GM19023 (cell line): ENCODE measurements at regions not wholly inside any gene's neighbourhood (a gene's known extent, or its start where the extent isn't known, plus 50 kb on each side); places are given as distances from the start of the nearest gene placed in this dataset.
A peak's percentile ranks its signal among the peaks of the same experiment; 100 is the strongest.
"Not testable (repeated sequence)": the region's sequence is repeated elsewhere in the genome, so short reads cannot be mapped to it uniquely, and the experiment has no call there.

ENCODE experiments used
- ATAC-seq: cut with Tn5 transposase; IDR thresholded peaks from one replicate; pipeline ENCODE4 v1.9.1; 2021; ENCODE audit warnings: mild to moderate bottlenecking, moderate library complexity; ENCODE audit not compliant: unreplicated experiment

GRCh38 chr1:173300061-173301044 is 93.2 kb upstream of the TNFSF4 start:
- no peak for ATAC-seq

- ATAC-seq, result no peak
Measured at GRCh38 chr1:173301507-173301906, 94.4 kb upstream of the TNFSF4 start.

GRCh38 chr1:173302366-173302765 is 95.2 kb upstream of the TNFSF4 start:
- ATAC-seq, result no peak

GRCh38 chr1:173302890-173303829 is 96.0 kb upstream of the TNFSF4 start:
- ATAC-seq, result no peak

GRCh38 chr1:173303984-173304383 is 96.9 kb upstream of the TNFSF4 start:
- ATAC-seq, result no peak

GRCh38 chr1:173304529-173305227 is 97.5 kb upstream of the TNFSF4 start:
- ATAC-seq, result no peak

- no peak for ATAC-seq
Measured at GRCh38 chr1:173307845-173308244, 100.7 kb upstream of the TNFSF4 start.

- no peak for ATAC-seq
Measured at GRCh38 chr1:173314656-173315055, 107.5 kb upstream of the TNFSF4 start.

- ATAC-seq, result no peak
Measured at GRCh38 chr1:173315296-173315695, 108.2 kb upstream of the TNFSF4 start.

- ATAC-seq, result no peak
Measured at GRCh38 chr1:173318788-173319187, 111.7 kb upstream of the TNFSF4 start.

- ATAC-seq, result not testable (repeated sequence)
Measured at GRCh38 chr1:173324352-173324751, 117.2 kb upstream of the TNFSF4 start.

GRCh38 chr1:173327987-173328386 is 120.9 kb upstream of the TNFSF4 start:
- ATAC-seq, result not testable (repeated sequence)

GRCh38 chr1:173328961-173329360 is 121.8 kb upstream of the TNFSF4 start:
- no peak for ATAC-seq

- no peak for ATAC-seq
Measured at GRCh38 chr1:173329726-173330125, 122.6 kb upstream of the TNFSF4 start.

- ATAC-seq, result no peak
Measured at GRCh38 chr1:173330149-173330951, 123.2 kb upstream of the TNFSF4 start.

GRCh38 chr1:173330952-173331548 is 123.9 kb upstream of the TNFSF4 start:
- ATAC-seq, result not testable (repeated sequence)

- ATAC-seq, result no peak
Measured at GRCh38 chr1:173332026-173332425, 124.9 kb upstream of the TNFSF4 start.

- peak; percentile 86 for ATAC-seq
Measured at GRCh38 chr1:173333581-173333980, 126.5 kb upstream of the TNFSF4 start.

- no peak for ATAC-seq
Measured at GRCh38 chr1:173337126-173337525, 130.0 kb upstream of the TNFSF4 start.

GRCh38 chr1:173341307-173341706 is 134.2 kb upstream of the TNFSF4 start:
- ATAC-seq, result no peak
